Loucy (cell line): ENCODE measurements at regions not wholly inside any gene's neighbourhood (a gene's known extent, or its start where the extent isn't known, plus 50 kb on each side); places are given as distances from the start of the nearest gene placed in this dataset.

Source experiments
- H2AFZ ChIP-seq: fragments of 200-600 bp; sonication (generic); 2 replicates; pipeline ENCODE4 v1.6.0; 2016; ENCODE audit warnings: antibody characterized with exemption, mild to moderate bottlenecking, low read length, moderate library complexity
- H3F3A ChIP-seq: fragments of 200-600 bp; 2 replicates; pipeline ENCODE4 v1.6.0; 2016; ENCODE audit warnings: antibody characterized with exemption, low read depth, mild to moderate bottlenecking
- H3K27me3 ChIP-seq: fragments of 200-600 bp; sonication (generic); 2 replicates; pipeline ENCODE4 v1.6.1; 2014; ENCODE audit warnings: low read length, mild to moderate bottlenecking; ENCODE audit not compliant: insufficient read depth, poor library complexity, severe bottlenecking
- H3K36me3 ChIP-seq: fragments of 200-600 bp; sonication (generic); 2 replicates; pipeline ENCODE4 v1.6.1; 2016; ENCODE audit warnings: low read length; ENCODE audit not compliant: insufficient read depth
- H3K4me1 ChIP-seq: fragments of 200-600 bp; sonication (generic); 2 replicates; pipeline ENCODE4 v1.5.1; 2014; ENCODE audit warnings: low read length, mild to moderate bottlenecking; ENCODE audit not compliant: insufficient read depth, poor library complexity, severe bottlenecking
- H3K4me2 ChIP-seq: fragments of 200-600 bp; sonication (generic); 2 replicates; pipeline ENCODE4 v1.6.0; 2014; ENCODE audit warnings: antibody characterized with exemption, low read length, low read depth, mild to moderate bottlenecking; ENCODE audit not compliant: poor library complexity, severe bottlenecking
- H3K4me3 ChIP-seq: fragments of 200-600 bp; sonication (generic); 2 replicates; pipeline ENCODE4 v1.5.1; 2014; ENCODE audit warnings: low read length, mild to moderate bottlenecking, mixed read lengths; ENCODE audit not compliant: poor library complexity, severe bottlenecking
- H3K79me2 ChIP-seq: fragments of 200-600 bp; sonication (generic); 2 replicates; pipeline ENCODE4 v1.6.1; 2014; ENCODE audit warnings: low read length; ENCODE audit not compliant: insufficient read depth
- H3K9ac ChIP-seq: fragments of 200-600 bp; sonication (generic); 2 replicates; pipeline ENCODE4 v1.6.0; 2014; ENCODE audit warnings: mild to moderate bottlenecking, low read depth, low read length, moderate library complexity; ENCODE audit not compliant: poor library complexity, severe bottlenecking
- H3K9me2 ChIP-seq: fragments of 200-600 bp; sonication (generic); replicated peaks from 2 replicates; pipeline ENCODE4 v1.6.1; 2016; ENCODE audit warnings: low read depth, low read length, mixed read lengths
- H3K9me3 ChIP-seq: fragments of 200-600 bp; sonication (generic); 2 replicates; pipeline ENCODE4 v1.6.1; 2014; ENCODE audit warnings: mild to moderate bottlenecking, antibody characterized with exemption, low read length, low read depth; ENCODE audit not compliant: insufficient read depth
- H4K20me1 ChIP-seq: fragments of 200-600 bp; sonication (generic); 2 replicates; pipeline ENCODE4 v1.6.0; 2014; ENCODE audit warnings: antibody characterized with exemption, low read length, mild to moderate bottlenecking; ENCODE audit not compliant: insufficient read depth, poor library complexity, severe bottlenecking
- EZH2phosphoT487 ChIP-seq: fragments of 200-600 bp; IDR thresholded peaks from 2 replicates; pipeline ENCODE4 v1.6.1; 2018; ENCODE audit warnings: antibody characterized with exemption, mild to moderate bottlenecking, moderate library complexity, borderline replicate concordance
- TF ChIP-seq, protein P1 (sequence below): fragments of 200-600 bp; sonication (generic); conservative IDR thresholded peaks from 2 replicates; pipeline ENCODE4 v1.5.1; 2014; ENCODE audit warnings: mild to moderate bottlenecking, antibody characterized with exemption, low read length

DNA sequence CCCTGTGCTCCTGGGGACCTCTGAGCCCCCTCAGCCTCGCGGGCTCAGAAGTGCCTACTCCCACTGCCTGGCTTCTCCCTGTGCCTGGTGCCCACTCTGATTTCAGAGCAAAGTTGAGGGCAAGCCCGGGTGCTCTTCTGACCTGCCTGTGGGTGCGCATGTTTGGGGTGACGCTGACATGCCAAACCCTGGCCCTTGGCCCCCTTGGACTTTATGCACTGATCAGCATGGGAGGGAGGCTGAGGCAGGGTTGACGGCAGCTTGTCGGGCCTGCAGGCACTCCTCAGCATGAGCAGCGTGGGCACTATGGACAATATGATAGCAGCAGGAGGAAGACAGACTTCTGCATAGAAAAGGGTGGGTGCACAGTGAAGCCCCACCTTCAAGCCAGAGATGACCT, 279.3 kb upstream of the KLF12 start:
- Histone ChIP-seq H3K4me1 (no peaks in the 10 kb centered on the region), H3K27me3 (no peaks in the 10 kb centered on the region), H3K4me2 (no peak overlapping the region), H3K9ac (no peak overlapping the region), H2AFZ (no peak overlapping the region), H4K20me1 (no peaks in the 10 kb centered on the region), H3F3A (no peaks in the 10 kb centered on the region), H3K79me2 (no peaks in the 10 kb centered on the region), H3K9me3 (no peaks in the 10 kb centered on the region), H3K4me3 (no peak overlapping the region), H3K36me3 (no peaks in the 10 kb centered on the region), H3K9me2 (no peaks in the 10 kb centered on the region)
- TF ChIP-seq, protein P1, sequence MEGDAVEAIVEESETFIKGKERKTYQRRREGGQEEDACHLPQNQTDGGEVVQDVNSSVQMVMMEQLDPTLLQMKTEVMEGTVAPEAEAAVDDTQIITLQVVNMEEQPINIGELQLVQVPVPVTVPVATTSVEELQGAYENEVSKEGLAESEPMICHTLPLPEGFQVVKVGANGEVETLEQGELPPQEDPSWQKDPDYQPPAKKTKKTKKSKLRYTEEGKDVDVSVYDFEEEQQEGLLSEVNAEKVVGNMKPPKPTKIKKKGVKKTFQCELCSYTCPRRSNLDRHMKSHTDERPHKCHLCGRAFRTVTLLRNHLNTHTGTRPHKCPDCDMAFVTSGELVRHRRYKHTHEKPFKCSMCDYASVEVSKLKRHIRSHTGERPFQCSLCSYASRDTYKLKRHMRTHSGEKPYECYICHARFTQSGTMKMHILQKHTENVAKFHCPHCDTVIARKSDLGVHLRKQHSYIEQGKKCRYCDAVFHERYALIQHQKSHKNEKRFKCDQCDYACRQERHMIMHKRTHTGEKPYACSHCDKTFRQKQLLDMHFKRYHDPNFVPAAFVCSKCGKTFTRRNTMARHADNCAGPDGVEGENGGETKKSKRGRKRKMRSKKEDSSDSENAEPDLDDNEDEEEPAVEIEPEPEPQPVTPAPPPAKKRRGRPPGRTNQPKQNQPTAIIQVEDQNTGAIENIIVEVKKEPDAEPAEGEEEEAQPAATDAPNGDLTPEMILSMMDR = no peak
- no peak for TF ChIP-seq EZH2phosphoT487

DNA sequence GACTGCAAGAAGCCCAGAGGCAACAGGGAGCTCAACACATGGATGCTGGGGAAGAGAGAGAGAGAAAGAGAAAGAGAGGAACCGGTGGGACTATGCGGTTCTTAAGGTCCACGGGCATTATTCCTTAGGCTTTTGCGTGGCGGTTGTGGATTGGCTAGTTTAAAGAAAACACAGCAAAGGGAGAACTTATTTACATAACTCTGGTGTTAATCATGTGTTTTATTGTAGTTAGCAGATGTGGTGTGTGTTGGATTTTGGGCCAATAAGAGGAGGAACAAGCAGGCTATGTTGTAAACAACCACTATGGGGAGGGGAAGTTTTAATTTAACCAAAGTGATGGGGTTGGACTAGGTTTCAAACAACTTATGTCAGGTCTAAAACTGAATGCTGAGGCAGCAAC, 275.3 kb upstream of the KLF12 start:
- Histone ChIP-seq H3K79me2 (no peaks in the 10 kb centered on the region), H3K9me2 (peaks cover 3% of the 10 kb centered on the region; the same call in 1 of the 2 replicates)
- no peak for TF ChIP-seq EZH2phosphoT487
- TF ChIP-seq, protein P1 = no peak

DNA sequence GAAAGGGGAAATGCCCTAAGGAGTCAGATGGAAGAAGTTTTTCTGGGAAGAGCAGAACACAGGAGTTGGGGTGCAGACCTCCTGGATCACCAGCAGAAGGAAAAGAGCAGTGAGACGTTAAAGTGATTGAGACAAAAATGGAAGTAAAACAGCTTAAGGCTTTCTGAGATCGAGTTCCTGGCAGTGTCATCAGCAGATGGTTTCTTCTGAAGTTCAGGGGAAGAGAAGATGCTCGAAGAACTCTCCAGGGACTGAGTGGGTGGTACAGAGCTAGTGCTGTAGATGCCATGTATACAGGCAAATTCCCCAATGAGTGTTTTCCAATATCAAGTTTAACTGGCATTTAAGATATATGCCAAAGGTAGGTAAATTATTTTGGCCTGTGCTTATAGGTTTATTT, 272.2 kb upstream of the KLF12 start:
- Histone ChIP-seq H4K20me1 (no peaks in the 10 kb centered on the region), H3K36me3 (no peaks in the 10 kb centered on the region), H3K9me2 (peaks cover 3% of the 10 kb centered on the region; the same call in 1 of the 2 replicates), H3K4me1 (no peaks in the 10 kb centered on the region), H3K9me3 (no peaks in the 10 kb centered on the region), H3K9ac (no peak overlapping the region), H2AFZ (no peak overlapping the region), H3K4me3 (no peak overlapping the region), H3K79me2 (no peaks in the 10 kb centered on the region), H3K4me2 (no peak overlapping the region), H3F3A (no peaks in the 10 kb centered on the region), H3K27me3 (no peaks in the 10 kb centered on the region)
- TF ChIP-seq, protein P1 = no peak
- no peak for TF ChIP-seq EZH2phosphoT487

More for the DNA sequence above, 275.3 kb upstream of the KLF12 start:
- no peak overlapping the region for H2AFZ ChIP-seq
- no peaks in the 10 kb centered on the region for H3F3A ChIP-seq
- no peaks in the 10 kb centered on the region for H3K4me1 ChIP-seq
- no peaks in the 10 kb centered on the region for H3K9me3 ChIP-seq
- no peak overlapping the region for H3K4me2 ChIP-seq
- no peak overlapping the region for H3K9ac ChIP-seq
- H3K4me3 ChIP-seq = no peak overlapping the region
- H4K20me1 ChIP-seq = no peaks in the 10 kb centered on the region
- no peaks in the 10 kb centered on the region for H3K27me3 ChIP-seq
- H3K36me3 ChIP-seq = no peaks in the 10 kb centered on the region
